K562 (cell line): ENCODE measurements at regions not wholly inside any gene's neighbourhood (a gene's known extent, or its start where the extent isn't known, plus 50 kb on each side); places are given as distances from the start of the nearest gene placed in this dataset.

ENCODE experiments used
- ATAC-seq: fragments of 200-7000 bp; cut with Tn5 transposase; 3 replicates; pipeline ENCODE4 v1.9.1; 2020; ENCODE audit warnings: moderate library complexity
- BruUV-seq: library from RNA; stranded (reverse); fragments of 400-500 nt; replicated peaks from 2 replicates; lab custom pipeline; 2021; lab: Mats Ljungman, UMichigan
- CTCF ChIA-PET: fragments of 300-600 bp; formaldehyde crosslinking; extraction: SDS; loops from one replicate; lab custom pipeline; 2021; ENCODE audit warnings: low intra/inter-chr PET ratio; lab: Yijun Ruan, JAX
- POLR2A ChIA-PET: fragments of 300-600, 350-650 bp; sonication (Branson Sonifier 250); formaldehyde crosslinking; extraction: SDS; loops from one replicate; lab custom pipeline; 2021; ENCODE audit warnings: antibody characterized with exemption, inconsistent platforms; lab: Yijun Ruan, JAX
- DNase-seq, 4 experiments: peaks; one replicate each; pipeline versions ENCODE4 v3.0.0 to v3.0.0-alpha.2; 2011 to 2018; ENCODE audit warnings: low spot score in 3 of 4, mixed read lengths in 3 of 4; ENCODE audit errors: extremely low read depth in 1 of 4
- FAIRE-seq: peaks from 2 replicates; lab custom pipeline; 2011; peaks lifted over from hg19 to GRCh38; lab: Jason Lieb, UNC
- H2AFZ ChIP-seq: 2 replicates; pipeline ENCODE4 v1.6.0; 2011; ENCODE audit warnings: low read depth, low read length, control low read depth, inconsistent platforms
- H3K27ac ChIP-seq: fragments of 200-600 bp; 3 replicates; pipeline ENCODE4 v1.8.0; 2011; ENCODE audit warnings: low read depth, mild to moderate bottlenecking, control low read depth, inconsistent platforms, low read length, moderate library complexity, mixed read lengths; ENCODE audit errors: extremely low read depth
- H3K27me3 ChIP-seq, 2 experiments: fragments of 300-600 bp in 1 of 2; 2 replicates in 1 of 2; 3 replicates in 1 of 2; pipeline versions ENCODE4 v1.6.0 to v1.8.0; 2011; ENCODE audit warnings: inconsistent platforms in 2 of 2, low read length in 2 of 2, mild to moderate bottlenecking in 1 of 2, mixed read lengths in 1 of 2, moderate library complexity in 1 of 2; ENCODE audit not compliant: control insufficient read depth in 2 of 2, insufficient read depth in 2 of 2
- H3K36me3 ChIP-seq: fragments of 300-600 bp; 3 replicates; pipeline ENCODE4 v1.8.0; 2011; ENCODE audit warnings: mild to moderate bottlenecking, low read length, inconsistent platforms; ENCODE audit not compliant: control insufficient read depth, insufficient read depth
- H3K4me1 ChIP-seq, 2 experiments: fragments of 200-600 bp in 1 of 2; replicated peaks in 1 of 2; 2 replicates in 1 of 2; 3 replicates in 1 of 2; pipeline versions ENCODE4 v1.5.1 to v1.8.0; 2011; ENCODE audit warnings: inconsistent platforms in 2 of 2, low read length in 2 of 2, mild to moderate bottlenecking in 1 of 2, mixed read lengths in 1 of 2, moderate library complexity in 1 of 2; ENCODE audit not compliant: control insufficient read depth in 2 of 2, insufficient read depth in 2 of 2
- H3K4me2 ChIP-seq: 2 replicates; pipeline ENCODE4 v1.6.1; 2011; ENCODE audit warnings: low read length, control low read depth, inconsistent platforms, mixed read lengths; ENCODE audit not compliant: insufficient read depth
- H3K4me3 ChIP-seq: fragments of 200-600 bp; sonication (generic), shearing (Covaris generic); 2 replicates; pipeline ENCODE4 v1.5.1; 2016; ENCODE audit warnings: control low read depth, inconsistent platforms
- H3K79me2 ChIP-seq: fragments of 200-600 bp; 3 replicates; pipeline ENCODE4 v1.8.0; 2011; ENCODE audit warnings: low read length, inconsistent platforms; ENCODE audit not compliant: control insufficient read depth, insufficient read depth
- H3K9ac ChIP-seq, 2 experiments: 2 replicates each; pipeline versions ENCODE4 v1.6.0 to v1.6.1; 2011; ENCODE audit warnings: low read depth in 2 of 2, low read length in 2 of 2, control low read depth in 1 of 2, inconsistent platforms in 1 of 2, mild to moderate bottlenecking in 1 of 2, mixed read lengths in 1 of 2; ENCODE audit not compliant: insufficient read depth in 1 of 2
- H3K9me1 ChIP-seq: one replicate; pipeline ENCODE4 v1.6.0; 2011; ENCODE audit warnings: inconsistent platforms, mild to moderate bottlenecking, low read length, moderate library complexity; ENCODE audit not compliant: control insufficient read depth, insufficient read depth
- H3K9me3 ChIP-seq: replicated peaks from 2 replicates; pipeline ENCODE4 v1.5.1; 2011; ENCODE audit warnings: low read depth, low read length, inconsistent platforms; ENCODE audit not compliant: control insufficient read depth, insufficient read depth
- H4K20me1 ChIP-seq: replicated peaks from 2 replicates; pipeline ENCODE4 v1.6.1; 2011; ENCODE audit warnings: low read length, inconsistent platforms, mixed read lengths; ENCODE audit not compliant: control insufficient read depth, insufficient read depth
- CHCHD3 ChIP-seq: fragments of 250-450 bp; sonication (Bioruptor Pico); IDR thresholded peaks from 2 replicates; pipeline ENCODE4 v2.1.2; 2022; ENCODE audit warnings: mild to moderate bottlenecking
- ILK ChIP-seq: fragments of 450-650 bp; IDR thresholded peaks from 2 replicates; pipeline ENCODE4 v1.6.1; 2016; ENCODE audit warnings: missing genetic modification characterization, low read depth, mild to moderate bottlenecking, missing compliant biosample characterization, moderate library complexity, borderline replicate concordance
- KDM2B ChIP-seq: fragments of 250-450 bp; sonication (Bioruptor Pico); IDR thresholded peaks from 2 replicates; pipeline ENCODE4 v1.8.0; 2021; ENCODE audit warnings: mild to moderate bottlenecking, moderate library complexity
- KLF6 ChIP-seq: fragments of 250-450 bp; sonication (Bioruptor Pico); IDR thresholded peaks from 2 replicates; pipeline ENCODE4 v1.4.0; 2020; ENCODE audit warnings: mild to moderate bottlenecking, moderate library complexity, borderline replicate concordance
- NCOA2 ChIP-seq, 2 experiments: fragments of 450-650 bp; IDR thresholded peaks; 2 replicates each; pipeline ENCODE4 v1.6.1; 2018; ENCODE audit warnings: mild to moderate bottlenecking in 2 of 2, moderate library complexity in 1 of 2; ENCODE audit not compliant: partially characterized antibody in 2 of 2
- NFE2L1 ChIP-seq: fragments of 450-650 bp; IDR thresholded peaks from 2 replicates; pipeline ENCODE4 v1.6.1; 2016; ENCODE audit warnings: missing genetic modification characterization, low read depth, mild to moderate bottlenecking, missing compliant biosample characterization, moderate library complexity, borderline replicate concordance
- SMAD2 ChIP-seq: fragments of 150-350 bp; IDR thresholded peaks from 2 replicates; pipeline ENCODE4 v1.6.1; 2014; ENCODE audit warnings: low read depth, mild to moderate bottlenecking, low read length
- ZNF57 ChIP-seq: fragments of 450-650 bp; formaldehyde crosslinking; IDR thresholded peaks from 2 replicates; pipeline ENCODE4 v1.4.0; 2020; ENCODE audit warnings: mild to moderate bottlenecking, moderate library complexity
- in situ Hi-C: fragments of 300-500 bp; cut with MboI; formaldehyde crosslinking; loops from 4 replicates; pipeline ENCODE4 v1.15.0; 2018; ENCODE audit warnings: inconsistent platforms, mixed read lengths
- intact Hi-C: fragments of 100-400 bp; cut with micrococcal nuclease; formaldehyde crosslinking; loops from 2 replicates; pipeline ENCODE4 v1.14.2; 2022
- TF ChIP-seq, protein P1 (sequence below): fragments of 250-450 bp; sonication (Bioruptor Pico); IDR thresholded peaks from 2 replicates; pipeline ENCODE4 v1.8.0; 2021; ENCODE audit warnings: moderate library complexity, mild to moderate bottlenecking, inconsistent platforms

DNA sequence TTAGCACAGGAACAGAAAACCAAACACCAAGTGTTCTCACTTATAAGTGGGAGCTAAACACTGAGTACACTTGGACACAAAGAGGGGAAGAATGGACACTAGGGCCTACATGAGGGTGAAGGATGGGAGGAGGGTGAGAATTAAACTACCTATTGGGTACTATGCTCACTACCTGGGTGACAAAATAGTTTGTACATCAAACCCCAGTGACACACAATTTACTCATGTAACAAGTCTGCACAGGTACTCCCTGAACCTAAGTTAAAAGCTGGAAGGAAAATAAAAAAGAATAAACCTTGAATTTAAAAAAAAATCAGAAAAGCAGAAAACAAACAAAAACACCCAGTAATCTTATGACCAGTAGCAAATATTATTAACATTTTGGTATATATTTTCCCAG, 188.6 kb downstream of the TFAP2B start:
- no peaks in the 10 kb centered on the region for H3K36me3 ChIP-seq
- no peaks in the 10 kb centered on the region for H3K27me3 ChIP-seq
- H4K20me1 ChIP-seq, result no peaks in the 10 kb centered on the region
- H2AFZ ChIP-seq, result no peak overlapping the region
- no peak overlapping the region for H3K4me2 ChIP-seq
- CTCF ChIA-PET, result no interaction called here
- H3K9me3 ChIP-seq, result no peaks in the 10 kb centered on the region
- peaks cover 0 to 4% of the 10 kb centered on the region in 2 experiments; a peak in 2 of 5 replicates for H3K4me1 ChIP-seq
- BruUV-seq, result no TSS peak
- H3K9ac ChIP-seq, result no peak overlapping the region
- H3K79me2 ChIP-seq, result no peaks in the 10 kb centered on the region
- intact Hi-C loops (no loop called here), in situ Hi-C loops (no loop called here)
- H3K27ac ChIP-seq, result no peak overlapping the region
- POLR2A ChIA-PET, result interaction anchor here (1.0 kb wide), 1 partner anchor 12 kb away, joined by 3 read pairs; no protein-coding TSS in a partner anchor
- no peak for DNase-seq
- H3K4me3 ChIP-seq, result no peak overlapping the region
- no peak for FAIRE-seq
- H3K9me1 ChIP-seq, result no peaks in the 10 kb centered on the region
- TF ChIP-seq NCOA2 (IDR thresholded peaks at IDR 0.05; ENCODE audit: partially characterized antibody in 2 of 2) (no peak), ILK (tag) (no peak), KLF6 (CRISPR knock-in tag) (no peak), KDM2B (no peak), SMAD2 (no peak), ZNF57 (CRISPR knock-in tag) (no peak), CHCHD3 (CRISPR knock-in tag) (no peak), NFE2L1 (no peak)
- TF ChIP-seq, protein P1, sequence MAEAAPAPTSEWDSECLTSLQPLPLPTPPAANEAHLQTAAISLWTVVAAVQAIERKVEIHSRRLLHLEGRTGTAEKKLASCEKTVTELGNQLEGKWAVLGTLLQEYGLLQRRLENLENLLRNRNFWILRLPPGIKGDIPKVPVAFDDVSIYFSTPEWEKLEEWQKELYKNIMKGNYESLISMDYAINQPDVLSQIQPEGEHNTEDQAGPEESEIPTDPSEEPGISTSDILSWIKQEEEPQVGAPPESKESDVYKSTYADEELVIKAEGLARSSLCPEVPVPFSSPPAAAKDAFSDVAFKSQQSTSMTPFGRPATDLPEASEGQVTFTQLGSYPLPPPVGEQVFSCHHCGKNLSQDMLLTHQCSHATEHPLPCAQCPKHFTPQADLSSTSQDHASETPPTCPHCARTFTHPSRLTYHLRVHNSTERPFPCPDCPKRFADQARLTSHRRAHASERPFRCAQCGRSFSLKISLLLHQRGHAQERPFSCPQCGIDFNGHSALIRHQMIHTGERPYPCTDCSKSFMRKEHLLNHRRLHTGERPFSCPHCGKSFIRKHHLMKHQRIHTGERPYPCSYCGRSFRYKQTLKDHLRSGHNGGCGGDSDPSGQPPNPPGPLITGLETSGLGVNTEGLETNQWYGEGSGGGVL, result no peak
- ATAC-seq, result no peak
